Caco-2 (cell line): ENCODE measurements at regions not wholly inside any gene's neighbourhood (a gene's known extent, or its start where the extent isn't known, plus 50 kb on each side); places are given as distances from the start of the nearest gene placed in this dataset.

Source experiments
- BruUV-seq: library from RNA; stranded (reverse); fragments of 400-500 nt; replicated peaks from 2 replicates; lab custom pipeline; 2021; lab: Mats Ljungman, UMichigan
- CTCF ChIA-PET: fragments of 300-600 bp; sonication (Branson Sonifier 250); formaldehyde crosslinking; loops from one replicate; lab custom pipeline; 2022; ENCODE audit warnings: antibody characterized with exemption; lab: Charles Lee
- POLR2A ChIA-PET: fragments of 300-600 bp; sonication (Branson Sonifier 250); formaldehyde crosslinking; loops from one replicate; lab custom pipeline; 2022; ENCODE audit warnings: antibody characterized with exemption; lab: Charles Lee
- DNase-seq, 2 experiments: peaks; one replicate each; pipeline versions ENCODE4 v3.0.0 to v3.0.0-alpha.2; 2020 to 2022
- H3K27me3 ChIP-seq: replicated peaks from 2 replicates; pipeline ENCODE4 v1.6.0; 2011; ENCODE audit warnings: low read length; ENCODE audit not compliant: control insufficient read depth, insufficient read depth
- H3K36me3 ChIP-seq: 2 replicates; pipeline ENCODE4 v1.5.1; 2011; ENCODE audit warnings: low read length; ENCODE audit not compliant: control insufficient read depth, insufficient read depth
- H3K4me1 ChIP-seq: fragments of 250-450 bp; sonication (Bioruptor Pico); 2 replicates; pipeline ENCODE4 v1.5.1; 2020; ENCODE audit warnings: mild to moderate bottlenecking
- H3K4me3 ChIP-seq: 2 replicates; pipeline ENCODE4 v1.5.1; 2011; ENCODE audit warnings: low read depth, mild to moderate bottlenecking, control low read depth, low read length
- H3K9me3 ChIP-seq: fragments of 250-450 bp; sonication (Bioruptor Pico); 2 replicates; pipeline ENCODE4 v1.5.1; 2020; ENCODE audit warnings: mild to moderate bottlenecking, moderate library complexity
- H3K27ac Mint-ChIP-seq: one replicate; pipeline ENCODE4 v1.8.0; 2022; ENCODE audit warnings: mixed read lengths; ENCODE audit not compliant: unreplicated experiment
- H3K27me3 Mint-ChIP-seq: one replicate; pipeline ENCODE4 v1.8.0; 2022; ENCODE audit warnings: mixed read lengths; ENCODE audit not compliant: insufficient read depth, unreplicated experiment
- H3K36me3 Mint-ChIP-seq: one replicate; pipeline ENCODE4 v1.8.0; 2022; ENCODE audit warnings: mild to moderate bottlenecking, mixed read lengths; ENCODE audit not compliant: insufficient read depth, unreplicated experiment
- H3K4me1 Mint-ChIP-seq: one replicate; pipeline ENCODE4 v1.8.0; 2022; ENCODE audit warnings: low read depth, mixed read lengths; ENCODE audit not compliant: unreplicated experiment
- H3K4me3 Mint-ChIP-seq: one replicate; pipeline ENCODE4 v1.8.0; 2022; ENCODE audit warnings: mild to moderate bottlenecking, moderate library complexity, mixed read lengths; ENCODE audit not compliant: unreplicated experiment
- H3K9me3 Mint-ChIP-seq: one replicate; pipeline ENCODE4 v1.8.0; 2022; ENCODE audit warnings: mixed read lengths; ENCODE audit not compliant: unreplicated experiment
- CTCF ChIP-seq, 2 experiments: fragments of 200-600 bp in 1 of 2; IDR thresholded peaks; 1 replicate in 1 of 2; 2 replicates in 1 of 2; pipeline versions ENCODE4 v1.5.1 to v1.8.0; 2011 to 2022; ENCODE audit warnings: antibody characterized with exemption in 1 of 2, control low read depth in 1 of 2, inconsistent platforms in 1 of 2, low read depth in 1 of 2, low read length in 1 of 2, mild to moderate bottlenecking in 1 of 2, moderate library complexity in 1 of 2; ENCODE audit not compliant: insufficient read depth in 1 of 2, severe bottlenecking in 1 of 2, unreplicated experiment in 1 of 2
- intact Hi-C: fragments of 100-400 bp; cut with micrococcal nuclease; formaldehyde crosslinking; loops from one replicate; pipeline ENCODE4 v1.10.0; 2022; ENCODE audit not compliant: unreplicated experiment

- ChIA-PET CTCF (no interaction called here), POLR2A (no interaction called here)
- no peaks in the 10 kb centered on the region for H3K36me3 ChIP-seq
- no peaks in the 10 kb centered on the region for H3K4me1 ChIP-seq
- no peaks in the 10 kb centered on the region for H3K9me3 ChIP-seq
- H3K4me1 Mint-ChIP-seq, result peaks cover 7% of the 10 kb centered on the region
- no peak overlapping the region for H3K27ac Mint-ChIP-seq
- TF ChIP-seq CTCF (IDR thresholded peaks at IDR 0.05; ENCODE audit: insufficient read depth in 1 of 2, low read depth in 1 of 2, low read length in 1 of 2, severe bottlenecking in 1 of 2, unreplicated experiment in 1 of 2), result no peak
- H3K4me3 ChIP-seq, result no peak overlapping the region
- no peaks in the 10 kb centered on the region for H3K27me3 ChIP-seq
- H3K9me3 Mint-ChIP-seq, result no peaks in the 10 kb centered on the region
- H3K27me3 Mint-ChIP-seq, result no peaks in the 10 kb centered on the region
- no peaks in the 10 kb centered on the region for H3K36me3 Mint-ChIP-seq
- intact Hi-C loops, result no loop called here
- no peak overlapping the region for H3K4me3 Mint-ChIP-seq
- no peak for DNase-seq
- BruUV-seq, result no TSS peak
Observed at GRCh38 chr12:90502070-90502469, 452.9 kb downstream of the CCER1 start.

GRCh38 chr12:90501412-90501811, 453.6 kb downstream of the CCER1 start:
- Histone ChIP-seq H3K27me3 (no peaks in the 10 kb centered on the region), H3K4me1 (no peaks in the 10 kb centered on the region), H3K36me3 (no peaks in the 10 kb centered on the region), H3K9me3 (no peaks in the 10 kb centered on the region), H3K4me3 (no peak overlapping the region)
- H3K27me3 Mint-ChIP-seq, result no peaks in the 10 kb centered on the region
- H3K9me3 Mint-ChIP-seq, result no peaks in the 10 kb centered on the region
- H3K4me3 Mint-ChIP-seq, result no peak overlapping the region
- no TSS peak for BruUV-seq
- DNase-seq, result no peak
- peaks cover 7% of the 10 kb centered on the region for H3K4me1 Mint-ChIP-seq
- ChIA-PET POLR2A (no interaction called here), CTCF (no interaction called here)
- no peak for TF ChIP-seq CTCF (IDR thresholded peaks at IDR 0.05; ENCODE audit: insufficient read depth in 1 of 2, low read depth in 1 of 2, low read length in 1 of 2, severe bottlenecking in 1 of 2, unreplicated experiment in 1 of 2)
- intact Hi-C loops, result no loop called here
- H3K36me3 Mint-ChIP-seq, result no peaks in the 10 kb centered on the region
- H3K27ac Mint-ChIP-seq, result no peak overlapping the region

GRCh38 chr12:90499795-90500194, 455.2 kb downstream of the CCER1 start:
- Histone ChIP-seq H3K4me1 (no peaks in the 10 kb centered on the region), H3K4me3 (no peak overlapping the region), H3K9me3 (no peaks in the 10 kb centered on the region), H3K36me3 (no peaks in the 10 kb centered on the region), H3K27me3 (no peaks in the 10 kb centered on the region)
- CTCF ChIA-PET, result no interaction called here
- H3K9me3 Mint-ChIP-seq, result no peaks in the 10 kb centered on the region
- H3K36me3 Mint-ChIP-seq, result no peaks in the 10 kb centered on the region
- POLR2A ChIA-PET, result no interaction called here
- H3K4me3 Mint-ChIP-seq, result no peak overlapping the region
- no peak overlapping the region for H3K27ac Mint-ChIP-seq
- H3K27me3 Mint-ChIP-seq, result no peaks in the 10 kb centered on the region
- no peak for DNase-seq
- peaks cover 7% of the 10 kb centered on the region for H3K4me1 Mint-ChIP-seq
- intact Hi-C loops, result no loop called here
- TF ChIP-seq CTCF (IDR thresholded peaks at IDR 0.05; ENCODE audit: insufficient read depth in 1 of 2, low read depth in 1 of 2, low read length in 1 of 2, severe bottlenecking in 1 of 2, unreplicated experiment in 1 of 2), result no peak
- no TSS peak for BruUV-seq
